Nephron progenitor cell (in vitro differentiated cells): ENCODE measurements at regions not wholly inside any gene's neighbourhood (a gene's known extent, or its start where the extent isn't known, plus 50 kb on each side); places are given as distances from the start of the nearest gene placed in this dataset.
A peak's percentile ranks its signal among the peaks of the same experiment; 100 is the strongest.

Source experiments
- DNase-seq: peaks from one replicate; pipeline ENCODE4 v3.0.0; 2021
- H3K27ac Mint-ChIP-seq: 2 replicates; pipeline ENCODE4 v1.8.0; 2021; ENCODE audit warnings: mild to moderate bottlenecking, moderate library complexity, mixed read lengths
- H3K27me3 Mint-ChIP-seq: 2 replicates; pipeline ENCODE4 v1.8.0; 2021; ENCODE audit warnings: mild to moderate bottlenecking, low read depth, mixed read lengths; ENCODE audit not compliant: poor library complexity
- H3K36me3 Mint-ChIP-seq: 2 replicates; pipeline ENCODE4 v1.8.0; 2021; ENCODE audit warnings: low read depth, mixed read lengths
- H3K4me1 Mint-ChIP-seq: 2 replicates; pipeline ENCODE4 v1.8.0; 2021; ENCODE audit warnings: mixed read lengths
- H3K4me3 Mint-ChIP-seq: 2 replicates; pipeline ENCODE4 v1.8.0; 2021; ENCODE audit warnings: mild to moderate bottlenecking, moderate library complexity, mixed read lengths
- H3K9me3 Mint-ChIP-seq: 2 replicates; pipeline ENCODE4 v1.8.0; 2021; ENCODE audit warnings: mild to moderate bottlenecking, moderate library complexity, mixed read lengths
- CTCF ChIP-seq: fragments of 200-600 bp; sonication (generic); IDR thresholded peaks from 2 replicates; pipeline ENCODE4 v1.5.0; 2021; ENCODE audit warnings: antibody characterized with exemption

- no peak for DNase-seq
- Mint-ChIP-seq H3K9me3 (peaks cover 8% of the 10 kb centered on the region), H3K27ac (no peak overlapping the region), H3K4me3 (no peak overlapping the region), H3K4me1 (peaks cover 20% of the 10 kb centered on the region), H3K27me3 (peaks cover 10% of the 10 kb centered on the region), H3K36me3 (no peaks in the 10 kb centered on the region)
- no peak for TF ChIP-seq CTCF
Observed at GRCh38 chr5:5695266-5695665, 272.8 kb downstream of the ICE1 start.

GRCh38 chr5:5688925-5689310 is 266.4 kb downstream of the ICE1 start:
- Mint-ChIP-seq H3K9me3 (peaks cover 1% of the 10 kb centered on the region), H3K27me3 (peaks cover 3% of the 10 kb centered on the region), H3K36me3 (no peaks in the 10 kb centered on the region), H3K27ac (peak overlapping the region; percentile 85), H3K4me3 (no peak overlapping the region), H3K4me1 (peaks cover 53% of the 10 kb centered on the region)
- TF ChIP-seq CTCF = no peak
- DNase-seq = no peak

DNA sequence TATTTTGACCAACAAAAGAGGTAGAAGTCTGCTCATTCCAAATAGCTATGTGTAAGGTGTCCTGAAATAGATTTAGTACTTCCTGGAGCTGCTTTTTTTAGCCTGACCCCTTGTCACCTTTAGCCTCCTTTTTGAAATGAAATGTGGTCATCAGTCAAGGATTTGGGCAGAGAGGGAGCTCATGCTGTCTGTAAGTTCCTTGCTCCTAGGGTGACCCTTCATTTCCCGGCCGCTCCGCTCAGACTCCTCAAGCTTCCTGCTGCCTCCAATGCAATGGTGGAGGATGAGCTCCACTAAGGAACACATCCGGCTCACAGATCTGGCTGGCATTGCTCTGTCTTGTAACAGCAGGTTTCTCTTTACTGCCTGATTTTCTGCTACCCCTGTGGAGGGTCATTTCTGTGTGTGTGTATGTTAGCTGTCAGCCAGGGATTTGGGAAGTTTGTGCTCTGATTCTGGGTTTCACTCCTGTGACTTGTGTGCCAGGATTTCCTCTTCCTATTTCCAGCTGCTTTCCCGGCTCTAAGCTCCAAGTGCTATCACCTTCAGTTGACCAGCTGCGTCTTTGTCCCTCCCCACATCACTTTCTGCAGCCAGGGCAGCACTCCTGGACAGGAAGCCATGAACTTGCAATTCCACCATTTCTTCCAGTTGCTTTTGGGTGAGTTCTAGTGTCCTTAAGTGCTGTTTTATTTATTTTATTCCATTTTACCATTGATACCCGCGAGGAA is 265.9 kb downstream of the ICE1 start:
- peak overlapping the region; percentile 85 for H3K27ac Mint-ChIP-seq
- H3K27me3 Mint-ChIP-seq = peaks cover 3% of the 10 kb centered on the region
- H3K36me3 Mint-ChIP-seq = no peaks in the 10 kb centered on the region
- peak overlapping the region; percentile 60 for H3K4me3 Mint-ChIP-seq
- H3K4me1 Mint-ChIP-seq = peaks cover 52% of the 10 kb centered on the region
- TF ChIP-seq CTCF = no peak
- H3K9me3 Mint-ChIP-seq = peaks cover 6% of the 10 kb centered on the region
- DNase-seq = peak; percentile 28

- no peaks in the 10 kb centered on the region for H3K36me3 Mint-ChIP-seq
- no peak for TF ChIP-seq CTCF
- DNase-seq = no peak
- peak overlapping the region; percentile 37 for H3K27ac Mint-ChIP-seq
- no peak overlapping the region for H3K4me3 Mint-ChIP-seq
- peaks cover 52% of the 10 kb centered on the region for H3K4me1 Mint-ChIP-seq
- H3K27me3 Mint-ChIP-seq = peaks cover 3% of the 10 kb centered on the region
- peaks cover 9% of the 10 kb centered on the region for H3K9me3 Mint-ChIP-seq
Observed at GRCh38 chr5:5687113-5687512, 264.6 kb downstream of the ICE1 start.

- peaks cover 9% of the 10 kb centered on the region for H3K9me3 Mint-ChIP-seq
- no peaks in the 10 kb centered on the region for H3K27me3 Mint-ChIP-seq
- peak overlapping the region; percentile 14 for H3K27ac Mint-ChIP-seq
- TF ChIP-seq CTCF = no peak
- H3K4me3 Mint-ChIP-seq = no peak overlapping the region
- H3K4me1 Mint-ChIP-seq = peaks cover 52% of the 10 kb centered on the region
- no peaks in the 10 kb centered on the region for H3K36me3 Mint-ChIP-seq
- no peak for DNase-seq
Observed at GRCh38 chr5:5686356-5686755, 263.9 kb downstream of the ICE1 start.

- Mint-ChIP-seq H3K4me3 (no peak overlapping the region), H3K4me1 (peaks cover 52% of the 10 kb centered on the region), H3K27ac (peak overlapping the region; percentile 14), H3K9me3 (peaks cover 9% of the 10 kb centered on the region), H3K27me3 (no peaks in the 10 kb centered on the region), H3K36me3 (no peaks in the 10 kb centered on the region)
- TF ChIP-seq CTCF = no peak
- no peak for DNase-seq
Observed at GRCh38 chr5:5685737-5686136, 263.3 kb downstream of the ICE1 start.
